Right lobe of liver (tissue), 4 donors: ENCODE measurements at regions not wholly inside any gene's neighbourhood (a gene's known extent, or its start where the extent isn't known, plus 50 kb on each side); places are given as distances from the start of the nearest gene placed in this dataset.

Experiments used
- CTCF ChIP-seq, 4 donors: fragments of 200-600 bp in 3 of 4; fragments of 450-650 bp in 1 of 4; IDR thresholded peaks; one replicate each; pipeline versions ENCODE4 v1.5.1 to v1.8.0; 2016 to 2022; ENCODE audit warnings: antibody characterized with exemption in 4 of 4, mild to moderate bottlenecking in 2 of 4
- POLR2A ChIP-seq: fragments of 450-650 bp; IDR thresholded peaks from one replicate; pipeline ENCODE4 v1.6.1; 2017; ENCODE audit warnings: antibody characterized with exemption, mild to moderate bottlenecking
- donor health status: DM: no; HTN: no; CAD: no.
- donor health status: DM: no; HTN: no; CAD: no.
- donor health status: DM: no; HTN: yes; CAD: no.

- TF ChIP-seq CTCF (IDR thresholded peaks at IDR 0.05) (no peak), POLR2A (no peak)
These were observed 282.5 kb upstream of the IRX4 start for GRCh38 chr5:2165203-2165602.
